GM12878 (cell line): ENCODE measurements at regions not wholly inside any gene's neighbourhood (a gene's known extent, or its start where the extent isn't known, plus 50 kb on each side); places are given as distances from the start of the nearest gene placed in this dataset.

Experiments used
- ATAC-seq: fragments of 200-7000 bp; cut with Tn5 transposase; 3 replicates; pipeline ENCODE4 v1.9.1; 2020; ENCODE audit warnings: mild to moderate bottlenecking, moderate library complexity
- BruUV-seq: library from RNA; stranded (reverse); fragments of 400-500 nt; replicated peaks from 2 replicates; lab custom pipeline; 2021; lab: Mats Ljungman, UMichigan
- CTCF ChIA-PET: fragments of 300-600 bp; sonication (Branson Sonifier 250); formaldehyde crosslinking; extraction: SDS; loops from one replicate; lab custom pipeline; 2021; ENCODE audit warnings: inconsistent platforms; lab: Yijun Ruan, JAX
- POLR2A ChIA-PET: fragments of 350-600 bp; formaldehyde crosslinking; extraction: SDS; loops from one replicate; lab custom pipeline; 2021; ENCODE audit warnings: inconsistent platforms; lab: Charles Lee
- RAD21 ChIA-PET: fragments of 300-600 bp; sonication (Branson Sonifier 250); formaldehyde crosslinking; loops from one replicate; lab custom pipeline; 2023; ENCODE audit warnings: antibody characterized with exemption; ENCODE audit not compliant: unreplicated experiment; lab: Charles Lee
- SMC1A ChIA-PET: fragments of 300-600 bp; sonication (Branson Sonifier 250); formaldehyde crosslinking; loops from one replicate; lab custom pipeline; 2023; ENCODE audit not compliant: unreplicated experiment, uncharacterized antibody; lab: Charles Lee
- DNase-seq: peaks from one replicate; pipeline ENCODE4 v3.0.0-alpha.2; 2011; ENCODE audit warnings: low read depth, low spot score
- FAIRE-seq: peaks from 3 replicates; lab custom pipeline; 2011; peaks lifted over from hg19 to GRCh38; lab: Jason Lieb, UNC
- H2AFZ ChIP-seq: 2 replicates; pipeline ENCODE4 v1.6.0; 2011; ENCODE audit warnings: low read depth, low read length, control low read depth; ENCODE audit not compliant: control insufficient read depth
- H3K27ac ChIP-seq: 2 replicates; pipeline ENCODE4 v1.5.1; 2011; ENCODE audit warnings: control low read depth; ENCODE audit not compliant: control insufficient read depth, insufficient read depth
- H3K27me3 ChIP-seq, 2 experiments: replicated peaks in 1 of 2; 2 replicates each; pipeline versions ENCODE4 v1.6.0 to v1.6.1; 2011; ENCODE audit warnings: low read length in 1 of 2; ENCODE audit not compliant: control insufficient read depth in 2 of 2, insufficient read depth in 2 of 2
- H3K36me3 ChIP-seq, 2 experiments: 2 replicates each; pipeline ENCODE4 v1.5.1; 2011; ENCODE audit warnings: low read length in 1 of 2; ENCODE audit not compliant: control insufficient read depth in 2 of 2, insufficient read depth in 2 of 2
- H3K4me1 ChIP-seq: 2 replicates; pipeline ENCODE4 v1.6.1; 2011; ENCODE audit warnings: mild to moderate bottlenecking, low read length, moderate library complexity, mixed read lengths; ENCODE audit not compliant: control insufficient read depth, insufficient read depth
- H3K4me2 ChIP-seq: 2 replicates; pipeline ENCODE4 v1.6.0; 2011; ENCODE audit warnings: control low read depth; ENCODE audit not compliant: control insufficient read depth, insufficient read depth
- H3K4me3 ChIP-seq: fragments of 200-600 bp; sonication (generic); 2 replicates; pipeline ENCODE4 v1.5.1; 2016
- H3K79me2 ChIP-seq: 2 replicates; pipeline ENCODE4 v1.6.0; 2011; ENCODE audit warnings: low read length; ENCODE audit not compliant: control insufficient read depth, insufficient read depth
- H3K9ac ChIP-seq: 2 replicates; pipeline ENCODE4 v1.8.0; 2011; ENCODE audit warnings: low read length, control low read depth, mixed read lengths; ENCODE audit not compliant: control insufficient read depth, insufficient read depth
- H3K9me3 ChIP-seq: replicated peaks from 3 replicates; pipeline ENCODE4 v1.5.1; 2011; ENCODE audit warnings: mild to moderate bottlenecking, low read length; ENCODE audit not compliant: control insufficient read depth, insufficient read depth
- H4K20me1 ChIP-seq: 2 replicates; pipeline ENCODE4 v1.6.0; 2011; ENCODE audit not compliant: control insufficient read depth, insufficient read depth
- CREB1 ChIP-seq: IDR thresholded peaks from 2 replicates; pipeline ENCODE4 v1.6.1; 2012; ENCODE audit warnings: low read depth, mild to moderate bottlenecking, inconsistent platforms
- DPF2 ChIP-seq: fragments of 450-650 bp; IDR thresholded peaks from 2 replicates; pipeline ENCODE4 v1.6.1; 2017; ENCODE audit warnings: mild to moderate bottlenecking
- EZH2 ChIP-seq: IDR thresholded peaks from 2 replicates; pipeline ENCODE4 v1.6.1; 2012; ENCODE audit warnings: low read depth, mild to moderate bottlenecking, control low read depth, inconsistent platforms, low read length, borderline replicate concordance; ENCODE audit not compliant: control insufficient read depth
- FOXK2 ChIP-seq: fragments of 450-650 bp; IDR thresholded peaks from 2 replicates; pipeline ENCODE4 v1.6.1; 2017; ENCODE audit warnings: mild to moderate bottlenecking, moderate library complexity
- FOXM1 ChIP-seq: IDR thresholded peaks from 2 replicates; pipeline ENCODE4 v1.6.1; 2012; ENCODE audit warnings: low read depth, mild to moderate bottlenecking, inconsistent platforms, low read length, moderate library complexity
- MTA3 ChIP-seq: IDR thresholded peaks from 2 replicates; pipeline ENCODE4 v1.6.1; 2012; ENCODE audit warnings: low read length, inconsistent platforms, borderline replicate concordance
- NR2C2 ChIP-seq: IDR thresholded peaks from 2 replicates; pipeline ENCODE4 v1.6.1; 2011; ENCODE audit warnings: borderline replicate concordance, low read depth; ENCODE audit not compliant: control insufficient read depth, insufficient read length
- SP1 ChIP-seq: IDR thresholded peaks from one replicate; pipeline ENCODE4 v1.6.1; 2011; ENCODE audit warnings: low read depth, low read length
- ZNF622 ChIP-seq: fragments of 450-650 bp; IDR thresholded peaks from 2 replicates; pipeline ENCODE4 v1.6.1; 2017; ENCODE audit warnings: mild to moderate bottlenecking, inconsistent platforms
- ZNF687 ChIP-seq: fragments of 450-650 bp; IDR thresholded peaks from 2 replicates; pipeline ENCODE4 v1.6.1; 2017; ENCODE audit warnings: mild to moderate bottlenecking, moderate library complexity
- in situ Hi-C: fragments of 300-500 bp; cut with MboI; formaldehyde crosslinking; loops from 9 replicates; pipeline ENCODE4 v1.14.3; 2018; ENCODE audit warnings: mixed read lengths
- intact Hi-C: fragments of 100-400 bp; cut with micrococcal nuclease; formaldehyde crosslinking; loops from one replicate; pipeline ENCODE4 v1.14.2; 2022; ENCODE audit not compliant: unreplicated experiment
- TF ChIP-seq, protein P1 (sequence below): IDR thresholded peaks from 2 replicates; pipeline ENCODE4 v1.6.1; 2012; ENCODE audit warnings: improper control_type of control experiment, low read depth, low read length; ENCODE audit not compliant: insufficient replicate concordance
- TF ChIP-seq, protein P2 (sequence below): fragments of 450-650 bp; formaldehyde crosslinking; IDR thresholded peaks from 2 replicates; pipeline ENCODE4 v1.4.0; 2022; ENCODE audit warnings: mild to moderate bottlenecking, moderate library complexity

DNA sequence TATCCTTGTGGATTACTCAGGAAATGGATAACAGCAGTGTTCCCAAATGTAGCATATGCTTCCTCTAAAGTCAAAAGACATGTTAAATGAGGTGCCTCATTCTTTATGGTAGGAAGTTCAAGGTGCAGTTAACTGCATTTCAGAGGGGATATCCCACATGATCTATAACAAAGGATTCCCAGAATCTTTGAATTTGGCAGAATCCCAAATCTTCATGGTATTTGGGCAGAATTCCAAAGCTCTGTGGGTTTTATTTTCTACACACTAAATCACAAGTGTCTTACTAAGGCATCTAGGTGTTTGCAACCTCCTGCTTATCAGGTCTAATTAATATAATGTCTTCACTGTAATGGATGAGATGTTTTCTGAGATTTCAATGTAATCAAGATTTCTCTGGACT is 364.3 kb upstream of the MAN1A1 start:
- no peak for ATAC-seq
- no peaks in the 10 kb centered on the region for H3K79me2 ChIP-seq
- DNase-seq = no peak
- H3K9me3 ChIP-seq = no peaks in the 10 kb centered on the region
- no peaks in the 10 kb centered on the region for H4K20me1 ChIP-seq
- in situ Hi-C loops = no loop called here
- no peak overlapping the region for H3K9ac ChIP-seq
- no peaks in the 10 kb centered on the region for H3K27me3 ChIP-seq
- no peaks in the 10 kb centered on the region for H3K4me1 ChIP-seq
- CTCF ChIA-PET = no interaction called here
- no TSS peak for BruUV-seq
- RAD21 ChIA-PET = no interaction called here
- POLR2A ChIA-PET = no interaction called here
- H2AFZ ChIP-seq = no peak overlapping the region
- H3K36me3 ChIP-seq = no peaks in the 10 kb centered on the region
- SMC1A ChIA-PET = interaction anchor here (1.0 kb wide), 1 partner anchor 12 kb away, joined by 3 read pairs; no protein-coding TSS in a partner anchor
- no peak for FAIRE-seq
- no peak overlapping the region for H3K4me3 ChIP-seq
- intact Hi-C loops = no loop called here
- no peak overlapping the region for H3K27ac ChIP-seq
- H3K4me2 ChIP-seq = no peak overlapping the region
- no peak for TF ChIP-seq FOXK2
- TF ChIP-seq, protein P1, sequence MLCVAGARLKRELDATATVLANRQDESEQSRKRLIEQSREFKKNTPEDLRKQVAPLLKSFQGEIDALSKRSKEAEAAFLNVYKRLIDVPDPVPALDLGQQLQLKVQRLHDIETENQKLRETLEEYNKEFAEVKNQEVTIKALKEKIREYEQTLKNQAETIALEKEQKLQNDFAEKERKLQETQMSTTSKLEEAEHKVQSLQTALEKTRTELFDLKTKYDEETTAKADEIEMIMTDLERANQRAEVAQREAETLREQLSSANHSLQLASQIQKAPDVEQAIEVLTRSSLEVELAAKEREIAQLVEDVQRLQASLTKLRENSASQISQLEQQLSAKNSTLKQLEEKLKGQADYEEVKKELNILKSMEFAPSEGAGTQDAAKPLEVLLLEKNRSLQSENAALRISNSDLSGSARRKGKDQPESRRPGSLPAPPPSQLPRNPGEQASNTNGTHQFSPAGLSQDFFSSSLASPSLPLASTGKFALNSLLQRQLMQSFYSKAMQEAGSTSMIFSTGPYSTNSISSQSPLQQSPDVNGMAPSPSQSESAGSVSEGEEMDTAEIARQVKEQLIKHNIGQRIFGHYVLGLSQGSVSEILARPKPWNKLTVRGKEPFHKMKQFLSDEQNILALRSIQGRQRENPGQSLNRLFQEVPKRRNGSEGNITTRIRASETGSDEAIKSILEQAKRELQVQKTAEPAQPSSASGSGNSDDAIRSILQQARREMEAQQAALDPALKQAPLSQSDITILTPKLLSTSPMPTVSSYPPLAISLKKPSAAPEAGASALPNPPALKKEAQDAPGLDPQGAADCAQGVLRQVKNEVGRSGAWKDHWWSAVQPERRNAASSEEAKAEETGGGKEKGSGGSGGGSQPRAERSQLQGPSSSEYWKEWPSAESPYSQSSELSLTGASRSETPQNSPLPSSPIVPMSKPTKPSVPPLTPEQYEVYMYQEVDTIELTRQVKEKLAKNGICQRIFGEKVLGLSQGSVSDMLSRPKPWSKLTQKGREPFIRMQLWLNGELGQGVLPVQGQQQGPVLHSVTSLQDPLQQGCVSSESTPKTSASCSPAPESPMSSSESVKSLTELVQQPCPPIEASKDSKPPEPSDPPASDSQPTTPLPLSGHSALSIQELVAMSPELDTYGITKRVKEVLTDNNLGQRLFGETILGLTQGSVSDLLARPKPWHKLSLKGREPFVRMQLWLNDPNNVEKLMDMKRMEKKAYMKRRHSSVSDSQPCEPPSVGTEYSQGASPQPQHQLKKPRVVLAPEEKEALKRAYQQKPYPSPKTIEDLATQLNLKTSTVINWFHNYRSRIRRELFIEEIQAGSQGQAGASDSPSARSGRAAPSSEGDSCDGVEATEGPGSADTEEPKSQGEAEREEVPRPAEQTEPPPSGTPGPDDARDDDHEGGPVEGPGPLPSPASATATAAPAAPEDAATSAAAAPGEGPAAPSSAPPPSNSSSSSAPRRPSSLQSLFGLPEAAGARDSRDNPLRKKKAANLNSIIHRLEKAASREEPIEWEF = no peak
- no peak for TF ChIP-seq ZNF687
- TF ChIP-seq ZNF622 = no peak
- no peak for TF ChIP-seq EZH2
- TF ChIP-seq, protein P2, sequence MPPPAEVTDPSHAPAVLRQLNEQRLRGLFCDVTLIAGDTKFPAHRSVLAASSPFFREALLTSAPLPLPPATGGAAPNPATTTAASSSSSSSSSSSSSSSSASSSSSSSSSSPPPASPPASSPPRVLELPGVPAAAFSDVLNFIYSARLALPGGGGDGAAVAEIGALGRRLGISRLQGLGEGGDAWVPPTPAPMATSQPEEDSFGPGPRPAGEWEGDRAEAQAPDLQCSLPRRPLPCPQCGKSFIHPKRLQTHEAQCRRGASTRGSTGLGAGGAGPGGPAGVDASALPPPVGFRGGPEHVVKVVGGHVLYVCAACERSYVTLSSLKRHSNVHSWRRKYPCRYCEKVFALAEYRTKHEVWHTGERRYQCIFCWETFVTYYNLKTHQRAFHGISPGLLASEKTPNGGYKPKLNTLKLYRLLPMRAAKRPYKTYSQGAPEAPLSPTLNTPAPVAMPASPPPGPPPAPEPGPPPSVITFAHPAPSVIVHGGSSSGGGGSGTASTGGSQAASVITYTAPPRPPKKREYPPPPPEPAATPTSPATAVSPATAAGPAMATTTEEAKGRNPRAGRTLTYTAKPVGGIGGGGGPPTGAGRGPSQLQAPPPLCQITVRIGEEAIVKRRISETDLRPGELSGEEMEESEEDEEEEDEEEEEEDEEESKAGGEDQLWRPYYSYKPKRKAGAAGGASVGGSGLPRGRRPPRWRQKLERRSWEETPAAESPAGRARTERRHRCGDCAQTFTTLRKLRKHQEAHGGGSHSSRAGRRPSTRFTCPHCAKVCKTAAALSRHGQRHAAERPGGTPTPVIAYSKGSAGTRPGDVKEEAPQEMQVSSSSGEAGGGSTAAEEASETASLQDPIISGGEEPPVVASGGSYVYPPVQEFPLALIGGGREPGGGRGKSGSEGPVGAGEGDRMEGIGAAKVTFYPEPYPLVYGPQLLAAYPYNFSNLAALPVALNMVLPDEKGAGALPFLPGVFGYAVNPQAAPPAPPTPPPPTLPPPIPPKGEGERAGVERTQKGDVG = no peak
- no peak for TF ChIP-seq MTA3
- TF ChIP-seq NR2C2 = no peak
- no peak for TF ChIP-seq SP1
- no peak for TF ChIP-seq DPF2
- TF ChIP-seq CREB1 = no peak
- no peak for TF ChIP-seq FOXM1
